ENCODE measurements at regions not wholly inside any gene's neighbourhood (a gene's known extent, or its start where the extent isn't known, plus 50 kb on each side); places are given as distances from the start of the nearest gene placed in this dataset.
"Not testable (repeated sequence)": the region's sequence is repeated elsewhere in the genome, so short reads cannot be mapped to it uniquely, and the experiment has no call there.

- DNase-seq, result not testable (repeated sequence)
Observed at GRCh38 chr2:111527707-111528400, 356.1 kb downstream of the ANAPC1 start.

GRCh38 chr2:111529022-111529421, 355.0 kb downstream of the ANAPC1 start:
- not testable (repeated sequence) for DNase-seq

GRCh38 chr2:111530239-111530965, 353.6 kb downstream of the ANAPC1 start:
- not testable (repeated sequence) for DNase-seq

- DNase-seq, result not testable (repeated sequence)
Observed at GRCh38 chr2:111532682-111533556, 351.1 kb downstream of the ANAPC1 start.

DNA sequence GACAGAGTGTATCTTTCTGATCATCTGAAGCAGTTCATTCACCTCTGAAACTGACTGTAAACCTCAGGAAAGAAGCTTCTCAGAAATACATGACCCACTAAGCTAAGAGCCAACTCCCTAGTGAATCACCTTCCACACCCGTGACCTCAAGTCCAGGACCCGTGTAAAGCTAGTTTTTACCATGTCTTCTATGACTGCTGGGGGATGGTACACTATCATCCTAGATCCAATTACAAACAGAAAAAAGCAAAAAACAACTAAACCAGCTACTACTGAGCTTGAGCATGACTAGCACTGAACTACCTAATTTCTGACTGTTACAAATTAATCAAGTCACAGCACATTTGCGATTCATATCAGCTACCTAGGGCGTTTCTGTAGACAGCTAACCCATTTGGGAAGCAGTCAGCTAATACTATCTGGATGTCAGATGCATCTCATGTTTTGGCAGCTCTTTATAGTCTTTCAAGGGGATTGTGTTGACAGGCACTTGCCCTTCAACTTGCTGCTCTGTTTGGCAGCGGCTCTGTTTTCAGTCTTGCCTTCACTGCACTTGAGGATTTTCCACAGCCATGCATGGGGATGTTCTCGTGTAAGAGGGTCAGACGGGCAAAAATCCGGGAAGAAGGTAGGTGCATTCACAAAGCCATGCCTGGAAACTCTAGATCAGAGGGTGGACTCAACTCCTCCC, 350.3 kb downstream of the ANAPC1 start:
- not testable (repeated sequence) for DNase-seq

DNA sequence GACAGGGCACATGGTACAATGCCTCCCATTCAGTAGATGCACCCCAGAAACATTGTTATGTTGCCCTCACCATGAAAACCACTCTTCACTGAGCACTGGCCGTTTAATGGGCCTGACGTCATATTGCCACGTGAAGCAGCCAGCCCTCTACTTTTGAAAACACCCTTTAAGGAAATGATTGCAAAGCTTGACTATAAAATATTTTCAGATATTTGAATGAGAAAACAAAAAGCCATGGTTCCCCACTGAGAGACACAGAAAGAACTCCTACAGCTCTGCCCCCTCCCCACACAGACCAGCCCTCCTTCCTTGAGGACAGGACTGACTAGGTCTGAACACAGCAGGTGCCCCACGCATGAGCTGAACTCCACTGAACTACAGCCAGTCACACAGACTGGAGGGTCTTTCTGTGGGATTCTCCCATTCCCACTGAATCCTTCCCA, 349.1 kb downstream of the ANAPC1 start:
- DNase-seq, result peak in 10 of 51 donors; percentile 1 to 28 (median 8)

DNA sequence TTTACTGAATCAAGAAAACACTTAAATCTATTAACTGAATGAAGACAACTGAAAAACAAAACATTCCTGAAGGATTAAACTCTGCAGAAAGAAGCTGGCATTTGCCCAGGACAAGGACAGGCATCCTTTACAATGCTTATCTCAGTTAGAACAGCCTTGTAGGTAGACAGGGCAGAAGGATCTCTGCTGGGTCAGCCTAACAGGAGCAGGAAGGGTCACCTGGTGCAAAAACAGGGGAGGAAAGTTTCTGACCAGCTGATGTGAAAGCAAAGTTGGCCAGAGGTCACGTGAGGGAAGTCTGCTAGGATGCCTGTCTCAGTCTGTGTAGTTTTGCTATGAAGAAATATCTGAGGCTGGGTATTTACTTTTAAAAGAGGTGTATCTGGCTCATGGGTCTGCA, 348.6 kb downstream of the ANAPC1 start:
- DNase-seq, result no peak

DNA sequence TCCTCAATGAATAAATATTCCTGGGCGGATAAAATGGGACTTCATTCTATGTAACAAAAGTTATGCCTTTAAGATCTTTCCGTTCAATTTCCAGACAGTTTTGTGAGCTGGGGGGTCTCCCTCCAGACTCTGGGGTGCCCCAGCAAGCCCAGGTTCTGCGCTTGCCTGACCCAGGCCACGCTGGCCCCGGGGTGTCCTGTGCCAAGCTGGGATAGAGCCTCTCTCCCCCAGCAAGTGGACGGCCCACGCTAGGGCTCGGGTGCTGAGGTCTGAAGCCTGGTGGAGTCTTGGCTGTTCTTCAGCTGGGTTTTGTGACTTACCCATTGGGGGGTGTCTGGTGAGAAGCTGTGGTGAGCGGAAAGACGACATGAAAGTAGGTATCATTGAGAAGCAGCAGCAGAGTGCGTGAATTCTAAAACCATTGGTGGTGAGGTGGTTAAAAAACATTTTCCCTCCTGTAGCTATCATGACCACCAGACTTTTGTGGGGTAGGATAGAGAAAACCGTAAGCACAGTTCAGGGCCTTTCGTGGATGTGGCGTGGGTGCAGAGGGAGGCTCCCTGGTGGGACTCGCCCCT, 346.8 kb downstream of the ANAPC1 start:
- DNase-seq, result no peak

GRCh38 chr2:111539991-111540390, 344.0 kb downstream of the ANAPC1 start:
- not testable (repeated sequence) for DNase-seq

DNA sequence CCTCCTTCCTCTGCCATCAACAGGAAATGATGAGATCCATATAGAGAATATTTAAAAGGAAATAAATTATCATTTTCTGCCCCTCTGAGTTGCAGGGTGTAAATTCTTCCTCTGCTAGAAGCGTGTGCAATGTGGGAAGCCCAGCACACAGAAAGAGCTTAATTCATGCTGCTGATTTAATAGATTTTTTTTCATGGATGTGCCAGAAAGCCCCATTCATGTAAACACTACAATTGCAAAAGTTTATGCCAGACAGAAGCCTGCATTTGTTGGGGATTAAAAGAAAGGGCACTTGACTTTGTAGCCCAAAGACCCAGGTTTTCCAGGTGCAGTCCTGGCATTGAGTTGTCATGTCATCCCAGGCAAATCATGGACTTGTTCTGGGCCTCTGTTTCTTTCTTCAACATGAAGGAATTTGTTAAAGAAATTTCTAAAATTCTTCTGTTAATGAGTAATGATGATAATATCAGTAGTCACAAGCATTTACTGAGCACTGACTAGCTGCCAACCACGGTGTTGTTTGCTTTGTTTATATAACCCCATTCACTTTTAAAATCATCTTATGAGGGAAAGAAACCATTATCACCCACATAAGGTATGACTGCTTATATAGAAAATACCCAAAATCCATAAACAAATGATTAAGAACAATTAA, 341.7 kb downstream of the ANAPC1 start:
- DNase-seq, result not testable (repeated sequence)

- DNase-seq, result not testable (repeated sequence)
Observed at GRCh38 chr2:111544006-111544405, 340.0 kb downstream of the ANAPC1 start.

DNA sequence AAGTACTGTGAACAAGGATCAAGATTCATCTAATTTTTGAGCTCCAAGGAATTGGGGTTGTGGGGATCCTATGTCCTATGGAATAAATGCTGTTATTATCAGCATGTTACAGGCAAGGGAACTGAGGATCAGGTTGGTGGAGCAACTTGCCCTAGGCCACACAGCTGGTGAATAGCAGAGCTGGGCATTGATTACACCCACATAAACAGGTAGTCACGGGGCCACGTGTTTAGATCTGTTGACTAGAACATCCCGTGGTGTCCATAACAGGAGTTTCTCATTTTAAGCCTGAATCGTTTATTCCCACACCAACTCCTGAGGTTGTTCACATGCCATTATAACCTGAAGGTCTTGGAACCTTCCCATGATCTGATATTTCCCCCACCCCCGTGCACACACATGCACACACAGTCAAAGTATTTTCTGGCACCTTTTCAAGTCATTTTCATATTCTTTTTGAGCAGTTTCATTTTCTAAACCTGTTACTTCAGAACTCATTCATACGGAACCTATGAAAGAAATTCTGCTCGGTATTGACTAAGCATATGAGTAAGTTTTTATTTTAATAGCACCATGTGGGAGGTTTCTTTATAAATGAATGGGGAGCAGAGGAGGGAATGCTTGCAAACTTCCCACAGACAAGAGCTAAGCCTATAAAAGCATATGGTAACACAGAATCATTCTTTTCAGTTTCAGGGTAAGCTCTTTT, 338.1 kb downstream of the ANAPC1 start:
- DNase-seq, result not testable (repeated sequence)

DNA sequence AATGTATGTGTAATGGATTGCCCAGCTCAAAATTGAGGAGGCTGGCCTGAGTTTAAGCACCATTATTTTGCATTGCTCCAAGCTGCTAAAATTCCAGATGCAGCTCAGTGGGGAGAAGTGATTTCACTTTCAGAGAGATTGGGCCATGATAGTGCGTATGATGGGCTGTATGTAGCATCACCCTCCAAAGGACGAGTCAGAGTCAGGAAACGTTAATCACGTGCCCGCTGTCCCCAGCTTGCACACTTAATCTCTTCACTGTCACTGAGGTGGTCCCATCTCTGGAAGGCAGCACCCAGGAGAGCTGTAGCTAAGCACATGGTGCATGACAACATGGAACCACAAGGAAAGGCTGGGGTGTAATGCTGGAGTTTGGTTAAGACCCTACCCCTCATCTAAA, 337.4 kb downstream of the ANAPC1 start:
- DNase-seq, result not testable (repeated sequence)

- not testable (repeated sequence) for DNase-seq
Observed at GRCh38 chr2:111549174-111549573, 334.8 kb downstream of the ANAPC1 start.

GRCh38 chr2:111551428-111551827, 332.6 kb downstream of the ANAPC1 start:
- DNase-seq, result not testable (repeated sequence)

GRCh38 chr2:111552625-111553024, 331.4 kb downstream of the ANAPC1 start:
- DNase-seq, result not testable (repeated sequence)

DNA sequence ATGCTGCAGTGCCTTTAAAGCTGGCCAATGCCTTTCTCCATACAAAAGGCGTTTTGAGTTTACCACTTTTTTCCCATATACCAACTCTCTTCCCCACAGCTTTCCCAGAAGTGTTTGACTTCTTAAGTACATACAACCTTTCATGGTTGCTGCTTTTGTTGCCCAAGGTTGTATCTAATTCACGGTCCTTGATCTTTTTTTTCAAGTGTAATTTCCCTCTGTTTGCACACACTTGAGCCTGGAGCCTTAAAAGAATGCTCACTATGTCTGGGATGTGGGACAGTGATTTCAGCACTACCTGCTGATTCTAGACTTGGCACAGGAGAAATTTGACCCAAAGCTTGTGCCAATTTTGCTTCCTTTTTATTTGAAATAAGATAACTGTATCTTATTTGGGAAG, 324.7 kb downstream of the ANAPC1 start:
- not testable (repeated sequence) for DNase-seq

- not testable (repeated sequence) for DNase-seq
Observed at GRCh38 chr2:111559814-111560213, 324.2 kb downstream of the ANAPC1 start.

GRCh38 chr2:111566068-111566467, 317.9 kb downstream of the ANAPC1 start:
- peak in 33 of 51 donors; percentile 0 to 71 (median 27) for DNase-seq
